CD14-positive monocyte (primary cell): ENCODE measurements at regions not wholly inside any gene's neighbourhood (a gene's known extent, or its start where the extent isn't known, plus 50 kb on each side); places are given as distances from the start of the nearest gene placed in this dataset.

Source experiments
- DNase-seq, 3 donors: peaks; one replicate each; pipeline ENCODE4 v3.0.0-alpha.2; 2011 to 2022
- H2AFZ ChIP-seq: 2 replicates; pipeline ENCODE4 v1.6.0; 2012; ENCODE audit warnings: mild to moderate bottlenecking, low read depth, low read length, inconsistent platforms; ENCODE audit not compliant: insufficient read depth, poor library complexity, severe bottlenecking
- H3K27ac ChIP-seq, 2 donors: 1 replicate in 1 of 2; 2 replicates in 1 of 2; pipeline ENCODE4 v1.5.1; 2012 to 2013; ENCODE audit warnings: low read length in 2 of 2, control low read depth in 1 of 2, inconsistent platforms in 1 of 2, low read depth in 1 of 2, mild to moderate bottlenecking in 1 of 2
- H3K27me3 ChIP-seq, 2 donors: one replicate each; pipeline versions ENCODE4 v1.6.0 to v1.6.1; 2011 to 2013; ENCODE audit warnings: low read length in 2 of 2; ENCODE audit not compliant: control insufficient read depth in 2 of 2, insufficient read depth in 2 of 2
- H3K36me3 ChIP-seq, 2 donors: replicated peaks in 1 of 2; 1 replicate in 1 of 2; 2 replicates in 1 of 2; pipeline versions ENCODE4 v1.5.1 to v1.6.1; 2012 to 2013; ENCODE audit warnings: low read length in 2 of 2, control low read depth in 1 of 2, inconsistent platforms in 1 of 2, mild to moderate bottlenecking in 1 of 2; ENCODE audit not compliant: insufficient read depth in 2 of 2, control insufficient read depth in 1 of 2
- H3K4me1 ChIP-seq, 2 donors: 1 replicate in 1 of 2; 2 replicates in 1 of 2; pipeline versions ENCODE4 v1.5.1 to v1.6.1; 2012 to 2013; ENCODE audit warnings: low read length in 2 of 2, control low read depth in 1 of 2, inconsistent platforms in 1 of 2, mild to moderate bottlenecking in 1 of 2, moderate library complexity in 1 of 2; ENCODE audit not compliant: insufficient read depth in 2 of 2, control insufficient read depth in 1 of 2
- H3K4me2 ChIP-seq: replicated peaks from 2 replicates; pipeline ENCODE3; 2012; ENCODE audit warnings: low read length, moderate library complexity, mild to moderate bottlenecking; ENCODE audit not compliant: poor library complexity, severe bottlenecking; ENCODE audit errors: extremely low read depth
- H3K4me3 ChIP-seq, 3 experiments: fragments of 200-600 bp in 1 of 3; sonication (generic) in 1 of 3; replicated peaks in 1 of 3; 1 replicate in 2 of 3; 2 replicates in 1 of 3; pipeline ENCODE4 v1.5.1; 2011 to 2013; ENCODE audit warnings: low read length in 3 of 3, mild to moderate bottlenecking in 3 of 3, control low read depth in 2 of 3, low read depth in 2 of 3, inconsistent platforms in 1 of 3, moderate library complexity in 1 of 3
- H3K79me2 ChIP-seq: 2 replicates; pipeline ENCODE4 v1.6.0; 2012; ENCODE audit warnings: mild to moderate bottlenecking, control low read depth, inconsistent platforms, low read length, moderate library complexity; ENCODE audit not compliant: insufficient read depth
- H3K9ac ChIP-seq: 2 replicates; pipeline ENCODE4 v1.6.0; 2017; ENCODE audit warnings: low read length, mild to moderate bottlenecking; ENCODE audit not compliant: insufficient read depth, poor library complexity, severe bottlenecking
- H3K9me3 ChIP-seq, 2 donors: replicated peaks in 1 of 2; 1 replicate in 1 of 2; 2 replicates in 1 of 2; pipeline versions ENCODE4 v1.5.1 to v1.6.1; 2012 to 2013; ENCODE audit warnings: low read length in 2 of 2, control low read depth in 1 of 2; ENCODE audit not compliant: control insufficient read depth in 1 of 2, insufficient read depth in 1 of 2
- H4K20me1 ChIP-seq: 2 replicates; pipeline ENCODE4 v1.6.0; 2012; ENCODE audit warnings: mild to moderate bottlenecking, low read length, control low read depth, moderate library complexity; ENCODE audit not compliant: insufficient read depth
- H3K27ac Mint-ChIP-seq, 7 donors: one replicate each; pipeline ENCODE4 v1.8.0; 2020; ENCODE audit warnings: mild to moderate bottlenecking in 7 of 7, mixed read lengths in 7 of 7, moderate library complexity in 6 of 7, inconsistent platforms in 2 of 7
- H3K27me3 Mint-ChIP-seq, 3 donors: one replicate each; pipeline ENCODE4 v1.8.0; 2021 to 2022; ENCODE audit warnings: low read depth in 3 of 3, mild to moderate bottlenecking in 3 of 3, mixed read lengths in 3 of 3, moderate library complexity in 3 of 3, inconsistent platforms in 1 of 3
- H3K36me3 Mint-ChIP-seq, 2 donors: one replicate each; pipeline ENCODE4 v1.8.0; 2020; ENCODE audit warnings: mixed read lengths in 2 of 2, inconsistent platforms in 1 of 2, mild to moderate bottlenecking in 1 of 2
- H3K4me1 Mint-ChIP-seq: one replicate; pipeline ENCODE4 v1.8.0; 2020; ENCODE audit warnings: mild to moderate bottlenecking, mixed read lengths
- H3K4me3 Mint-ChIP-seq, 2 donors: one replicate each; pipeline ENCODE4 v1.8.0; 2020; ENCODE audit warnings: mild to moderate bottlenecking in 2 of 2, mixed read lengths in 2 of 2, moderate library complexity in 1 of 2
- H3K9me3 Mint-ChIP-seq, 7 donors: one replicate each; pipeline ENCODE4 v1.8.0; 2020 to 2022; ENCODE audit warnings: mixed read lengths in 7 of 7, mild to moderate bottlenecking in 6 of 7, moderate library complexity in 6 of 7, inconsistent platforms in 2 of 7
- CTCF ChIP-seq: fragments of 200-600 bp; IDR thresholded peaks from one replicate; pipeline ENCODE4 v1.8.0; 2022; ENCODE audit warnings: antibody characterized with exemption, mild to moderate bottlenecking
- WGBS: methylation state at CpG from one replicate; pipeline ENCODE4 v1.1.5; 2013; ENCODE audit warnings: missing lambda C conversion rate; ENCODE audit not compliant: insufficient coverage; 5-methylcytosine and 5-hydroxymethylcytosine counted together
- intact Hi-C, 2 donors: fragments of 100-400 bp; cut with micrococcal nuclease; formaldehyde crosslinking; loops; one replicate each; pipeline versions ENCODE4 v1.15.0 to v1.15.1; 2023

- Mint-ChIP-seq H3K27me3 (no peaks in the 10 kb centered on the region), H3K9me3 (peaks cover 0 to 4% (median 0%) of the 10 kb centered on the region in 7 donors), H3K4me3 (no peak overlapping the region), H3K36me3 (no peaks in the 10 kb centered on the region), H3K4me1 (no peaks in the 10 kb centered on the region), H3K27ac (no peak overlapping the region)
- Histone ChIP-seq H2AFZ (no peak overlapping the region), H3K9ac (no peak overlapping the region), H3K4me1 (no peaks in the 10 kb centered on the region), H3K4me3 (no peak overlapping the region), H4K20me1 (no peaks in the 10 kb centered on the region), H3K27me3 (no peaks in the 10 kb centered on the region), H3K36me3 (no peaks in the 10 kb centered on the region), H3K9me3 (no peaks in the 10 kb centered on the region), H3K27ac (no peak overlapping the region), H3K79me2 (no peaks in the 10 kb centered on the region), H3K4me2 (no peak overlapping the region)
- no peak for TF ChIP-seq CTCF
- no peak for DNase-seq
- WGBS, result no CpG with 5 or more reads among the region's 2 CpGs
- intact Hi-C loops, result no loop called here
These were observed 133.7 kb upstream of the SEMA3E start for GRCh38 chr7:83782628-83783027.

GRCh38 chr7:83778073-83778443 lies 129.1 kb upstream of the SEMA3E start:
- Histone ChIP-seq H3K4me3 (no peak overlapping the region), H3K79me2 (no peaks in the 10 kb centered on the region), H4K20me1 (no peaks in the 10 kb centered on the region), H3K27ac (no peak overlapping the region), H2AFZ (no peak overlapping the region), H3K36me3 (no peaks in the 10 kb centered on the region), H3K4me1 (no peaks in the 10 kb centered on the region), H3K9me3 (no peaks in the 10 kb centered on the region), H3K27me3 (no peaks in the 10 kb centered on the region), H3K4me2 (no peak overlapping the region), H3K9ac (no peak overlapping the region)
- Mint-ChIP-seq H3K4me3 (no peak overlapping the region), H3K4me1 (no peaks in the 10 kb centered on the region), H3K9me3 (peaks cover 0 to 3% (median 0%) of the 10 kb centered on the region in 7 donors), H3K36me3 (no peaks in the 10 kb centered on the region), H3K27ac (no peak overlapping the region), H3K27me3 (no peaks in the 10 kb centered on the region)
- intact Hi-C loops, result no loop called here
- TF ChIP-seq CTCF, result no peak
- no CpG with 5 or more reads among the region's 1 CpG for WGBS
- DNase-seq, result no peak
